Ishikawa (cell line): ENCODE measurements at regions not wholly inside any gene's neighbourhood (a gene's known extent, or its start where the extent isn't known, plus 50 kb on each side); places are given as distances from the start of the nearest gene placed in this dataset.

Experiments used
- CEBPB ChIP-seq: IDR thresholded peaks from 2 replicates; pipeline ENCODE4 v1.6.1; 2012
- CREB1 ChIP-seq: IDR thresholded peaks from 2 replicates; pipeline ENCODE4 v1.6.1; 2012; ENCODE audit warnings: low read depth
- EGR1 ChIP-seq: IDR thresholded peaks from 2 replicates; pipeline ENCODE4 v1.6.1; 2012
- FOXM1 ChIP-seq: IDR thresholded peaks from 2 replicates; pipeline ENCODE4 v1.6.1; 2012; ENCODE audit warnings: low read depth, borderline replicate concordance
- MAX ChIP-seq: IDR thresholded peaks from 2 replicates; pipeline ENCODE4 v1.6.1; 2012
- NFIC ChIP-seq: IDR thresholded peaks from 2 replicates; pipeline ENCODE4 v1.6.1; 2012
- RAD21 ChIP-seq: IDR thresholded peaks from 2 replicates; pipeline ENCODE4 v1.6.1; 2012; ENCODE audit warnings: low read depth
- REST ChIP-seq: IDR thresholded peaks from 2 replicates; pipeline ENCODE4 v1.6.1; 2012; ENCODE audit warnings: low read depth, mild to moderate bottlenecking
- TAF1 ChIP-seq: IDR thresholded peaks from 2 replicates; pipeline ENCODE4 v1.6.1; 2012; ENCODE audit warnings: low read depth, mild to moderate bottlenecking
- TCF12 ChIP-seq: IDR thresholded peaks from 2 replicates; pipeline ENCODE4 v1.6.1; 2012; ENCODE audit warnings: low read depth
- TEAD4 ChIP-seq: IDR thresholded peaks from 2 replicates; pipeline ENCODE4 v1.6.1; 2012
- USF1 ChIP-seq: IDR thresholded peaks from 2 replicates; pipeline ENCODE4 v1.6.1; 2012
- YY1 ChIP-seq: IDR thresholded peaks from 2 replicates; pipeline ENCODE4 v1.6.1; 2012; ENCODE audit warnings: low read depth
- ZBTB7A ChIP-seq: IDR thresholded peaks from 2 replicates; pipeline ENCODE4 v1.6.1; 2012; ENCODE audit warnings: low read depth

GRCh38 chr7:47693216-47693615, 111.3 kb upstream of the TNS3 start:
- no peak for TF ChIP-seq TEAD4
- no peak for TF ChIP-seq RAD21
- TF ChIP-seq EGR1 = no peak
- no peak for TF ChIP-seq CREB1
- TF ChIP-seq REST = no peak
- no peak for TF ChIP-seq CEBPB
- no peak for TF ChIP-seq NFIC

GRCh38 chr7:47691988-47692387, 110.1 kb upstream of the TNS3 start:
- no peak for TF ChIP-seq YY1
- TF ChIP-seq EGR1 = no peak
- no peak for TF ChIP-seq RAD21
- TF ChIP-seq NFIC = no peak
- no peak for TF ChIP-seq TAF1
- no peak for TF ChIP-seq USF1
- no peak for TF ChIP-seq TEAD4
- no peak for TF ChIP-seq TCF12
- TF ChIP-seq ZBTB7A = no peak
- no peak for TF ChIP-seq CEBPB
- no peak for TF ChIP-seq REST
- no peak for TF ChIP-seq CREB1
- TF ChIP-seq FOXM1 = no peak
- TF ChIP-seq MAX = no peak

GRCh38 chr7:47690902-47691558, 109.1 kb upstream of the TNS3 start:
- TF ChIP-seq YY1 (no peak), MAX (no peak), NFIC (no peak), CEBPB (no peak), RAD21 (no peak), TEAD4 (no peak), EGR1 (no peak), CREB1 (no peak)

GRCh38 chr7:47689558-47689957, 107.6 kb upstream of the TNS3 start:
- TF ChIP-seq EGR1 (no peak), TEAD4 (no peak), REST (no peak), MAX (no peak), CREB1 (no peak), TAF1 (no peak), YY1 (no peak), FOXM1 (no peak), USF1 (no peak), ZBTB7A (no peak), NFIC (no peak), TCF12 (no peak), RAD21 (no peak), CEBPB (no peak)
